Activated T-cell treated with anti-CD3 and anti-CD28 coated beads, Interleukin-2, amount 50 U/mL, for 72 hours (primary cell): ENCODE measurements at regions not wholly inside any gene's neighbourhood (a gene's known extent, or its start where the extent isn't known, plus 50 kb on each side); places are given as distances from the start of the nearest gene placed in this dataset.

Experiments
- ATAC-seq, 2 donors: fragments of 150-1000 bp; cut with Tn5 transposase; replicated peaks in 1 of 2; 2 replicates each; pipeline ENCODE4 v1.10.0; 2021; ENCODE audit warnings: moderate library complexity in 2 of 2, mild to moderate bottlenecking in 1 of 2
- DNase-seq, 2 donors: peaks; one replicate each; pipeline ENCODE4 v3.0.0; 2021 to 2022; ENCODE audit warnings: mixed read lengths in 1 of 2
- H3K27ac Mint-ChIP-seq: one replicate; pipeline ENCODE4 v1.8.0; 2022; ENCODE audit warnings: mild to moderate bottlenecking, moderate library complexity, mixed read lengths
- H3K27me3 Mint-ChIP-seq: one replicate; pipeline ENCODE4 v1.8.0; 2022; ENCODE audit warnings: low read depth, mixed read lengths
- H3K36me3 Mint-ChIP-seq, 2 donors: one replicate each; pipeline ENCODE4 v1.8.0; 2022; ENCODE audit warnings: mixed read lengths in 2 of 2, mild to moderate bottlenecking in 1 of 2; ENCODE audit not compliant: insufficient read depth in 2 of 2
- H3K4me1 Mint-ChIP-seq: one replicate; pipeline ENCODE4 v1.8.0; 2022; ENCODE audit warnings: low read depth, mixed read lengths
- H3K4me3 Mint-ChIP-seq, 2 donors: one replicate each; pipeline ENCODE4 v1.8.0; 2022; ENCODE audit warnings: mild to moderate bottlenecking in 2 of 2, mixed read lengths in 2 of 2, moderate library complexity in 2 of 2
- H3K9me3 Mint-ChIP-seq, 2 donors: one replicate each; pipeline ENCODE4 v1.8.0; 2022; ENCODE audit warnings: mixed read lengths in 2 of 2

- no peaks in the 10 kb centered on the region for H3K9me3 Mint-ChIP-seq
- no peak for ATAC-seq
- no peaks in the 10 kb centered on the region for H3K4me1 Mint-ChIP-seq
- H3K4me3 Mint-ChIP-seq: no peak overlapping the region
- DNase-seq: no peak
- no peaks in the 10 kb centered on the region for H3K27me3 Mint-ChIP-seq
- no peaks in the 10 kb centered on the region for H3K36me3 Mint-ChIP-seq
- H3K27ac Mint-ChIP-seq: no peak overlapping the region
Measured at GRCh38 chr1:83559129-83559840, 439.6 kb downstream of the TTLL7 start.

DNA sequence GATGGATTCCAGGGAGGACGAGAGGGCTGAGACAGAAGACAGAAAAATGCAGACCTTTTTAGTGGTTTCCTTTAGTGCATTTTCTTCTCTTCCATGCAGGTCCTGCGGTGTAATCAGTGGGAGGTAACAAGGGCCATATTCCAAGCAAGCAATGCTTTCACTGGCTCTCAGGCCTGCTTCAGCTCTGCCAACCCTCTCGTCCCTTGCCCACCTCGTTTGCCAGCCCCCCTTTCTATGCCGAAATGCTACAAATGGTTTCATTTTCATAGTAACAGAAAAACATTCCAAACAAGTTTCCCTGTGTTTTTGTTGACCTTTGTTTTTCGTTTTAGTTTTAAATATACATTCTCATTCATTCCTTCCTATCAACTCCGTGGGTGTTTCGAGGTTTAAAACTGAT is 443.1 kb downstream of the TTLL7 start:
- Mint-ChIP-seq H3K9me3 (peaks cover 0 to 3% of the 10 kb centered on the region in 2 donors), H3K27me3 (no peaks in the 10 kb centered on the region), H3K4me1 (no peaks in the 10 kb centered on the region), H3K27ac (no peak overlapping the region), H3K4me3 (no peak overlapping the region), H3K36me3 (no peaks in the 10 kb centered on the region)
- DNase-seq (no peak), ATAC-seq (no peak)

- Mint-ChIP-seq H3K27ac (no peak overlapping the region), H3K4me1 (no peaks in the 10 kb centered on the region), H3K36me3 (no peaks in the 10 kb centered on the region), H3K9me3 (peaks cover 0 to 4% of the 10 kb centered on the region in 2 donors), H3K4me3 (no peak overlapping the region), H3K27me3 (no peaks in the 10 kb centered on the region)
- no peak for ATAC-seq
- DNase-seq: no peak
Measured at GRCh38 chr1:83554174-83554573, 444.8 kb downstream of the TTLL7 start.

GRCh38 chr1:83552820-83553219 is 446.1 kb downstream of the TTLL7 start:
- ATAC-seq (no peak), DNase-seq (no peak)
- Mint-ChIP-seq H3K4me3 (no peak overlapping the region), H3K9me3 (peaks cover 0 to 4% of the 10 kb centered on the region in 2 donors), H3K27me3 (no peaks in the 10 kb centered on the region), H3K4me1 (no peaks in the 10 kb centered on the region), H3K36me3 (no peaks in the 10 kb centered on the region), H3K27ac (no peak overlapping the region)

GRCh38 chr1:83548311-83548710 is 450.6 kb downstream of the TTLL7 start:
- no peaks in the 10 kb centered on the region for H3K27me3 Mint-ChIP-seq
- DNase-seq: no peak

DNA sequence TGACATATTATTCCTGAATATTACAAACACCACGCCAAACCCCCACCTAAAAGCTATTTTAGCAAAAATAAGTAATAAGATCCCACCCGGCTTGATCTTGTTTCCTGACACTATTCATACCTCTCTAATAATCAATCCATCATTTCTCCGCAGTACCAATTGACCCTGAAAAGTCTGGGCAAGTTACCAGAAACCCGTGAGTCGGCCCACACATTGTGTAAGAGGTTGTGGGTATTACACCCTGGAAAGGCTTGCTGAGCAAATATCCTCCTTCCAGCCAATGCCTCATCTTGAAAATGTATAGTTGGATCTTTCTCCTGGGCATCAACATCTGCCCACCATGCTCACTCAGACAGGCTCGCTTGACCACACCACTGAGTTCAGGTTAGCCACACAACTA is 451.0 kb downstream of the TTLL7 start:
- Mint-ChIP-seq H3K27me3 (no peaks in the 10 kb centered on the region), H3K4me3 (no peak overlapping the region), H3K9me3 (peaks cover 0 to 6% of the 10 kb centered on the region in 2 donors), H3K4me1 (no peaks in the 10 kb centered on the region), H3K27ac (no peak overlapping the region), H3K36me3 (no peaks in the 10 kb centered on the region)
- ATAC-seq (no peak), DNase-seq (no peak)

More at GRCh38 chr1:83548311-83548710, 450.6 kb downstream of the TTLL7 start:
- Mint-ChIP-seq H3K36me3 (no peaks in the 10 kb centered on the region), H3K27ac (no peak overlapping the region), H3K9me3 (peaks cover 0 to 5% of the 10 kb centered on the region in 2 donors), H3K4me1 (no peaks in the 10 kb centered on the region), H3K4me3 (no peak overlapping the region)
- no peak for ATAC-seq

- DNase-seq: no peak
- ATAC-seq: no peak
- Mint-ChIP-seq H3K4me1 (no peaks in the 10 kb centered on the region), H3K27ac (no peak overlapping the region), H3K9me3 (peaks cover 0 to 6% of the 10 kb centered on the region in 2 donors), H3K4me3 (no peak overlapping the region), H3K27me3 (no peaks in the 10 kb centered on the region), H3K36me3 (no peaks in the 10 kb centered on the region)
Measured at GRCh38 chr1:83546874-83547273, 452.1 kb downstream of the TTLL7 start.

DNA sequence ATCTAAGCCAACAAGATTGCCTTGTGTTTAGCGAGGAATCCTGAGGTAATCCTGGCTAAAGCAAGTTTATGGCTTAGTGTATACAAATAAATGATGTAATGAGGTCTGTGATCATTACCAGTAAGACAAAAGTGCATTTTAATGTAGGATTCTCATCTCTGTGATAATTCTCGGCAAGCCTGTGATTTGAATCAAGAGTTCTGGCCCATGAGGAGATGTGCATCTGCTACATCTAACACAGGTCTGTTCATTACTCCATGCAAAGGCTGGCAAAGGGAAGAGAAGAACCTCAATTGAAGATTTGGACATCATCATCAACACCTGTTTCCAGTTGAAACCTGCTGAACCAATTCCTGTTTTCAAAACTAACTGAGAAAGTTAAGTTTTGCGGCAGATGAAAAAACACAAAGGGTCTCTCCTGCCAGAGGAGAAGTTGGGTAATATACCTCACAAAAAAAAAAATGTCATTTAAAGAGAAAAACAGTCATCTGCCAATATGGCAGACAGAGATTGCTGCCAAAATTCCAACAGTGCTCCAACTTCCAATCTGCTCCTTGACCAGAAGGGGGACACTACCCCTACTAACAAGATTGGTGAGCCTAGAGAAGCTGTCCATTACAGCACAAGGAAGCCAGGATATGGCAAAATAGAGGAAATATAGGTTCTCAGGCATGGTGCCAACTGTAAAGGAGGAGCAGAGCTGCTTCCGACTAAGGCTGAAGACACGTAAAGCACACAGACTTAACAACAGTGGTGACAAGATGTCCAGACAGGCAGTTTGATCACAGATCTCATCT is 453.7 kb downstream of the TTLL7 start:
- no peak overlapping the region for H3K27ac Mint-ChIP-seq
- ATAC-seq (no peak), DNase-seq (no peak)
- H3K9me3 Mint-ChIP-seq: peaks cover 0 to 2% of the 10 kb centered on the region in 2 donors
- no peaks in the 10 kb centered on the region for H3K27me3 Mint-ChIP-seq
- H3K4me3 Mint-ChIP-seq: no peak overlapping the region
- no peaks in the 10 kb centered on the region for H3K4me1 Mint-ChIP-seq
- no peaks in the 10 kb centered on the region for H3K36me3 Mint-ChIP-seq

DNA sequence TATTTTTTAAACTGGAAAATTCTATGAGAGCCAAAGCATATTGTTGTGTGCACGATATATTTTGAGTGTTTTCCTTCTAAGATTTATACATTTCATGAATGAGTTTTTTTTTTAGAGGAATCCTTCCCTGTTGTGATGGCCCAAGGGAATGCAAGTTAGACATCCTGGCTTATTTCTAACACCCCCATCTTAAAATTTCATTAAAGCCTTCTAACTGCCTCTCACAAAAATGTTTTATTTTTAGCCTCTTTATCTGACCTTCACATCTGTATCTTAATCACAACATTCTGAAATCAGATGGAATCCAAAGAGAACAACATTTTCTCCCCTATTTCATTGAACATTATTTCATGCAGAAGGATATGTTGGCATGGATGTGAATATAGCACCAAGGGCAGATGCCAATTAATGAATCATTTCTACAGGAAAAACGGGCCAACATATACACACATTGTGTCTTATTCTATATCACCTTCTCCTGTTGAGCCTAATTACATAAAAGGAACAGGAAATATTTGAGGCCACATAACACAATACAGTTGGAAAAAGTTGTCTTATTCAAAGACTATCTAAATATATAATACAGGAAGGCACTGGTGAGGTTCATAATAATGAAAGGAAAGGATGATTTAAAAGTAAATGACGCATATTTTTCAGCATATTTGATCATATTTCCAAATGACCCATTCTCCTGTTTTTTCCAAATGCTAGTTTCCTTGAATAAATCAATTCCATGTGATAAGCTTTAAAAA is 455.5 kb downstream of the TTLL7 start:
- no peaks in the 10 kb centered on the region for H3K36me3 Mint-ChIP-seq
- no peaks in the 10 kb centered on the region for H3K4me1 Mint-ChIP-seq
- DNase-seq (no peak), ATAC-seq (no peak)
- no peak overlapping the region for H3K27ac Mint-ChIP-seq
- peaks cover 0 to 5% of the 10 kb centered on the region in 2 donors for H3K9me3 Mint-ChIP-seq
- H3K27me3 Mint-ChIP-seq: no peaks in the 10 kb centered on the region
- no peak overlapping the region for H3K4me3 Mint-ChIP-seq

GRCh38 chr1:83531521-83532309 is 467.2 kb downstream of the TTLL7 start:
- H3K4me1 Mint-ChIP-seq: no peaks in the 10 kb centered on the region
- peaks cover 0 to 6% of the 10 kb centered on the region in 2 donors for H3K36me3 Mint-ChIP-seq
- no peak for DNase-seq
- H3K27me3 Mint-ChIP-seq: no peaks in the 10 kb centered on the region
- peaks cover 6 to 7% of the 10 kb centered on the region in 2 donors for H3K9me3 Mint-ChIP-seq
- ATAC-seq: no peak
- H3K4me3 Mint-ChIP-seq: no peak overlapping the region
- H3K27ac Mint-ChIP-seq: no peak overlapping the region

- Mint-ChIP-seq H3K36me3 (peaks cover 0 to 6% of the 10 kb centered on the region in 2 donors), H3K9me3 (peaks cover 5 to 7% of the 10 kb centered on the region in 2 donors), H3K27ac (no peak overlapping the region), H3K27me3 (no peaks in the 10 kb centered on the region), H3K4me1 (no peaks in the 10 kb centered on the region), H3K4me3 (no peak overlapping the region)
- ATAC-seq: no peak
- no peak for DNase-seq
Measured at GRCh38 chr1:83530506-83530905, 468.4 kb downstream of the TTLL7 start.

DNA sequence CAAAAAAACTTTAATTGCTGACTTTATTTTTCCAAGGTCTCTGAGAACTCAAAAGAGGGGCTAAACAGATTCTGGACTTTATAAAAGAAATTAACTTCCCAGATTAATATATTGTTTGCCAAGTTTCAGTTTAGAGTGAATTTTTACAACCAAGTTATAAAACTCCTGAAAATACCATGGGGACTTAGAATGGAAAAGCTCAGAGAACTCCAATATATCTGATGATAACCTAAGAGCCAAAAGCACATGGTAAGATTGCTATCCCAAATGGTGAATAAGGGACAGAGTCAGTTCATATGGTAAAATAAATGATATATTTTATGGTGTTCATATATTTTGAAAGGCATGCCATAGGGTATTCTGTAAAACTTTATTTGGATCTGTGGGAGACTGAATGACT is 470.9 kb downstream of the TTLL7 start:
- DNase-seq: no peak
- Mint-ChIP-seq H3K9me3 (peaks cover 0 to 1% of the 10 kb centered on the region in 2 donors), H3K4me3 (no peak overlapping the region), H3K36me3 (no peaks in the 10 kb centered on the region), H3K27ac (no peak overlapping the region), H3K27me3 (no peaks in the 10 kb centered on the region), H3K4me1 (no peaks in the 10 kb centered on the region)
- no peak for ATAC-seq
